GM12865 (cell line): ENCODE measurements at regions not wholly inside any gene's neighbourhood (a gene's known extent, or its start where the extent isn't known, plus 50 kb on each side); places are given as distances from the start of the nearest gene placed in this dataset.

Experiments used
- DNase-seq: peaks from one replicate; pipeline ENCODE4 v3.0.0; 2010; ENCODE audit warnings: low read depth
- H3K4me3 ChIP-seq: 2 replicates; pipeline ENCODE4 v1.5.1; 2011; ENCODE audit warnings: mild to moderate bottlenecking, low read depth, low read length, control low read depth
- CTCF ChIP-seq: IDR thresholded peaks from 2 replicates; pipeline ENCODE4 v1.5.1; 2011; ENCODE audit warnings: low read length, control low read depth, low read depth, inconsistent platforms; ENCODE audit not compliant: insufficient read depth; ENCODE audit errors: missing control alignments

DNA sequence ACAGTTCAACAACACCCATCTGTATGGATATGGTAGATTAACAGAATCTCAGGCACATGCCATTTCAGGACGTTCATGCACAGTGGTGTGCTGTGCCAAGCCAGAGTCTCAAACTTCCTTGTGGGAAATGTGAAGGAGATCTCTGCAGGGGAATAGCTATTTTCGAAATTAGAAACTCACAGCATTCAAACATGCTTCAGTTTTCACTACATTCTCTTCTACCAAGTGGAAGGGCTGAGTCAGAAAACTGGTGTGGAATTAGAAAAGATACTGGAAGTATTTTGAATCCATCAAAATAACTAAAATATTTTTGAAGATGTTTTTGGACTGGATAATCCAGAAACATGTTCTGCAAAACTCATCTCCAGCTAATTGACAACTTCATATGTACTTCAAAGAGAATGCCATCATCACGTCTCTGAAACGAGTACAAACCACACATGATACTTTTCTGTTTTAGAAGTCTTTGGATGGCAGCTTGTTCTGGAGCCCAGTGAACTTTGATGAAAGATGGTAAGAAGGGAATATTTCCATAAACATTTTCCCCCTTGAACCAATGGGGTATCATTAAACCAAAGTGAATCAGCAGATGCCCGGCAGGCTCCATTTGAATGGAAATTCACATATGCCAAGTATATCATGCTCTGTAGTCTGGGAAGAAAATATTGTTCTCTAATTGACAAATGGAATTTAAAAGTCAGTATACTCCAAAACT, 616.3 kb upstream of the IGFBP3 start:
- TF ChIP-seq CTCF: no peak
- H3K4me3 ChIP-seq: no peak overlapping the region
- DNase-seq: no peak

- no peak for TF ChIP-seq CTCF
- no peak for DNase-seq
- H3K4me3 ChIP-seq: no peak overlapping the region
Measured at GRCh38 chr7:46534664-46535588, 613.9 kb upstream of the IGFBP3 start.

GRCh38 chr7:46533946-46534345, 612.9 kb upstream of the IGFBP3 start:
- TF ChIP-seq CTCF: no peak
- H3K4me3 ChIP-seq: no peak overlapping the region
- DNase-seq: no peak

DNA sequence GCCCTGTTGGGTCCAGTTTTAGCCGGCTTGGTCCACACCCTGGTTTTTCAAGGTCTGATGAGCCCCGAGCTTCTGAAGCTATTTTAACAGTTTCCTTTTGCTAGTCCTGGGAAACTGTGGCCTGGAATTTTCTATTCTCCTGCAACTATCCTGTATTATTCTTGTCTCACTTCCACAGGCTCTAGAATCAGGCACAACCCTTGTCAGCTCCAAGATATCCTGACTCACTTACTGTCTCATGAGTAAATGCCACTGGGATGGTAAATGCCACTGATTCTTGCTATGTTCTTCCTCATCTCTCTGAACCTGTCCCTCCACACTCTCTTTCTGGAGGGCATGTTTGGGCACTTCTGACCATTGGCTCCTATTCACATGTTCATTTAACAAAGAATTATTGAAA, 611.5 kb upstream of the IGFBP3 start:
- DNase-seq: no peak
- TF ChIP-seq CTCF: no peak
- no peak overlapping the region for H3K4me3 ChIP-seq

DNA sequence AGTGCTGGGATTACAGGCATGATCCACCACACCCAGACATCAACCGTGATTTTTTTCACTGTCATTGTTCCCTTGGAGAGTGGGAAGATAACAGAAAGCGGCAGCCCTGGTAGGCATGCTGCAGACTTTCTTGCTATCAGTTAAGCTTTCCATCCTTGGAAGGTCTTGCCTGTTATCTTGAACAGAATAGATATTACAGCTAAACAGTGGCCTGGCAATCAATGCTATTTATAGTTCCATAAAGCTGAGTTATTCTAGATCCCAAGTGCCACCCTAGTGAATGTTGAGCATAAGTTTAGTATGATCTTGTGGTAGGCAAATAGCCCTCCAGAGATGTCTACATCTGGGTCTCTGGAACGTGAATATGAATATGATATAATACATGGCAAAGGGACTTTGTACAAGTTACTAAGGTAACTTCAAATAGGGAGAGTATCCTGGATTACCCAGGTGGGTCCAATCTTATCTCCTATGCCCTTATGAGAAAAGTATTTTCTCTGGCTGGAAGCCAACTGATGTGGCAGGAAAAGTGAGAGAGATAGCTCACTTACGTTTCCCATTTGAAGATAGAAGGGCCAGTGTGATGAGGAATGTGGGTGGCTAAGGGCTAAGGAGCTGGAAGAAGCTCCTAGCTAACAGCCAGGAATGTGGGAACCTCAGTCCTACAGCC, 609.1 kb upstream of the IGFBP3 start:
- H3K4me3 ChIP-seq: no peak overlapping the region
- no peak for TF ChIP-seq CTCF
- DNase-seq: no peak

GRCh38 chr7:46527360-46527759, 606.3 kb upstream of the IGFBP3 start:
- TF ChIP-seq CTCF: no peak
- no peak for DNase-seq
- H3K4me3 ChIP-seq: no peak overlapping the region
